B cell (primary cell): ENCODE measurements at regions not wholly inside any gene's neighbourhood (a gene's known extent, or its start where the extent isn't known, plus 50 kb on each side); places are given as distances from the start of the nearest gene placed in this dataset.

ENCODE experiments used
- EZH2 ChIP-seq: IDR thresholded peaks from 2 replicates; pipeline ENCODE4 v1.6.1; 2012; ENCODE audit warnings: borderline replicate concordance, low read depth, mild to moderate bottlenecking, moderate library complexity, low read length; ENCODE audit not compliant: insufficient read depth, poor library complexity, severe bottlenecking
- TF ChIP-seq, protein P1 (sequence below): fragments of 200-600 bp; IDR thresholded peaks from one replicate; pipeline ENCODE4 v1.8.0; 2022; ENCODE audit warnings: antibody characterized with exemption, mild to moderate bottlenecking

DNA sequence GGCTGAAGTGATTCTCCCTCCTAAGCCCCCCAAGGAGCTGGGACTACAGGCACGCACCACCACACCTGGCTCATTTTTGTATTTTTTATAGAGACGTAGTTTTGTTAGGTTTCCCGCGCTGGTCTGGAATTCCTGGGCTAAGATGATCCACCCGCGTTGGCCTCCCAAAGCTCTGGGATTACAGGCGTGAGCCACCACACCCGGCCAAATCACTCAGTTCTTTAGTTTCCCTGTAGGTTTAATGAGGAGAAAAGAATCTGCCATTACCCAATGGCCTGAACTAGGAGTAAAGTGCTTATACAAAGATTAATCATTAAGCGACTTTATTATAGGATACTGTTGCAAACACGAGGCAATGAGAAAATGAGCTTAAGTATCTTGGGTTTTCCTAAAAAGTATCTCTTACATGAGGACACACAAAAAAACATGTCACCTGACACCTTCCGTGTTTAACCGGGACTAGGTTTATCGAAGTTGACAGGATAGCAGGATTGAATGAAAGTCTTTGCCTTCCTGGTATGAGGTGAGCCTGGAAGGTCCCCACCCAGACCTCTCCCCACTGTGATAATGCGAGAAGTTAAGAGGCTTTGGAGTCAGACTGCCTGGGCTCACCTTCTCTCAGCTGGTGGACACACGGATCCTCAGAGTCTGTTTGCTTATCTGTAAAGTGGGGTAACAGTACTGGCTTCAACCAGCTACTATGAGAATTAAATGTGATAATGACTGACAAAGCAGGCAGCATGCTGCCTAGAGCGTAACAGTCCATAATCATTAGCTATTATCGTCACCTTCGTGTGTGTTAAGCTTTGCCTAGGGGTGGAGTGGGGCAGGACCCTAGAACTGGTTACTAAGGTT lies 133.5 kb upstream of the KRAS start:
- TF ChIP-seq, protein P1, sequence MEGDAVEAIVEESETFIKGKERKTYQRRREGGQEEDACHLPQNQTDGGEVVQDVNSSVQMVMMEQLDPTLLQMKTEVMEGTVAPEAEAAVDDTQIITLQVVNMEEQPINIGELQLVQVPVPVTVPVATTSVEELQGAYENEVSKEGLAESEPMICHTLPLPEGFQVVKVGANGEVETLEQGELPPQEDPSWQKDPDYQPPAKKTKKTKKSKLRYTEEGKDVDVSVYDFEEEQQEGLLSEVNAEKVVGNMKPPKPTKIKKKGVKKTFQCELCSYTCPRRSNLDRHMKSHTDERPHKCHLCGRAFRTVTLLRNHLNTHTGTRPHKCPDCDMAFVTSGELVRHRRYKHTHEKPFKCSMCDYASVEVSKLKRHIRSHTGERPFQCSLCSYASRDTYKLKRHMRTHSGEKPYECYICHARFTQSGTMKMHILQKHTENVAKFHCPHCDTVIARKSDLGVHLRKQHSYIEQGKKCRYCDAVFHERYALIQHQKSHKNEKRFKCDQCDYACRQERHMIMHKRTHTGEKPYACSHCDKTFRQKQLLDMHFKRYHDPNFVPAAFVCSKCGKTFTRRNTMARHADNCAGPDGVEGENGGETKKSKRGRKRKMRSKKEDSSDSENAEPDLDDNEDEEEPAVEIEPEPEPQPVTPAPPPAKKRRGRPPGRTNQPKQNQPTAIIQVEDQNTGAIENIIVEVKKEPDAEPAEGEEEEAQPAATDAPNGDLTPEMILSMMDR, result no peak
- no peak for TF ChIP-seq EZH2
